ENCODE measurements at regions not wholly inside any gene's neighbourhood (a gene's known extent, or its start where the extent isn't known, plus 50 kb on each side); places are given as distances from the start of the nearest gene placed in this dataset.
"Not testable (repeated sequence)": the region's sequence is repeated elsewhere in the genome, so short reads cannot be mapped to it uniquely, and the experiment has no call there.

DNA sequence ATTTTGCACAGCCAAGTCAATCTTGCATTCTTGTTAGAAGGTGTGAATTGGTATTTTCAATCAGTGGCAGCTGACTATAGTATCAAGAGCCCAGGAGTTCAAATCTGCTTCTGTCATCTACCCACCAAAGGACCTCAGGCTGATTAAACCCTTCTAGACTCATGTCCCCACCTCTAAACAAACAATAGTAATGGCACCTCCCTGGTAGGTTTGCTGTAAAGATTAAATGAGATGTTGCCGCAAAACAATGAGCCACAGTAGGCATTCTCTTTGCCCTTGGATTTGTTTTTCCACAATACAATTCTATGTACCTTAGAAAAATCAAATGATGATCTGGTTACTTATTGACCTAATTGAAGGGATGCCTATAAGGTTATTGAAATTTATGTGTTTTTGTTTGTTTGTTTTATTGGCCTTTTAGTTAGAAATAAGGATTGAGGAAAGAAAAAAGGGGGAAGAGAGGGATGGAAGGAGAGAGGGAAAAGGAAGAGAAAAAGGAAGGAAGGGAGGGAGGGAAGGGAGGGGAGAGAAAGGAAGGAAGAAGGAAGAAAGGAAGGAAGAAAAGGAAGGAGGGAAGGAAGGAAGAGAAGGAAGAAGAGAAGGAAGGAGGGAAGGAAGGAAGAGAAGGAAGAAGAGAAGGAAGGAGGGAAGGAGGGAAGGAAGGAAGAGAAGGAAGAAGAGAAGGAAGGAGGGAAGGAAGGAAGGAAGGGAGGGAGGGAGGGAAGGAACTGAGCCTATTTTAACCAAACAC lies 110.7 kb downstream of the ETS2 start:
- DNase-seq (ENCODE audit: low read depth in 3 of 3, low spot score in 1 of 3): no peak

DNA sequence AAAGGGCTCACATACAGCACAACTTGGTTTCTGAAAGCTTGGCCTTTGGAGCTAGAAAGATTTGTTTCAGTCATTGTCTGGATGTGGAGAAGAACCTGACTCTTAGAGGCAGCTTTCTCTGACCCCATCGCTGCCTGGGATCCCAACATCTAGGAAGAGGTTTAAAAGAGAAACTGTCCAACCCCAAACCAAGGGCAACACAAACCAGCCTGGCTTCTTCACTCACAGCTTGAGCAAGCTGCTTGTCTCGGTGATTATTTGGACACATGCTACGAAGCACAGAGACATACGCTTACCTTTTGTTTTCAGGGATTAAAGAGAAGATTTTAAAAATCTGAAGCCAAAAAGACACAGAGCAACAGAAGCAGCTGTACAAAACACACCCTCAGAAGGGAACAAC lies 109.8 kb downstream of the ETS2 start:
- DNase-seq (ENCODE audit: low read depth in 3 of 3, low spot score in 1 of 3): no peak

DNA sequence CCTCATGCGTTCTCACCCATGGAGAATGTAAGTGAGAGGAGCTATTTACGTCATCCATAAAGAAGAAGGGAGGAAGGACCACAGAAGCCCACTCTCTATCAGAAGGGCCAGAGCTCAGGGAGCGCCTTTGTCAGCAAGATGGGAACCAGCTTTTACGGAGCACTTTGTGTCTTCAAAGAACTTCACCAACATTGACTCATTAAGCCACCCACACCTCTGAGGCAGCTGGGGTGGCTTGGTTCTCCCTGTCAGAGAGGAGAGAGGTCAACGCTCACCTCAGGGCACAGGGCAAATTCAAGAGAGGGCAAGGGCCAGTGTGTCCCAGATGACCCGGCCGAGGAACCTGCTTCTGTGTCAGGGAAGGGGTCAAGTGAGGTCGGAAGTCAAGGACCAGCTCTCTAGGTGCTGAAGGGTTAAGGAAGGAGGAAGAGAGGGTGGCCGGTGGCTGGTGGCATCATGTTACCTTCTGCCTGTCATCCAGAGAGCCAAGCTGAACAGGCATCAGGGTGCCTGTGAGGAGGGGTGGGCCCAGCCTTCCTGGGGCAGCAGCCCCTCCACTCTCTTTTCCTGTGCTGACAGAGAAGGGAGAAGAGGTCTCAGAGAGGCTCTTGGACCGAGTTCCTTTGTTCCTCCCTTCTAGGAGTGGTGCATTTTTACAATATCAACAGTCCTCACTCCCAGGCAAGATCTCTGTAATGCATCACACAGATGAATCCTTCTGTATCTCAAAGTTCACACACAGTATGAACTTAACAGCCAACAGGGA lies 109.0 kb downstream of the ETS2 start:
- no peak for DNase-seq (ENCODE audit: low read depth in 3 of 3, low spot score in 1 of 3)

DNA sequence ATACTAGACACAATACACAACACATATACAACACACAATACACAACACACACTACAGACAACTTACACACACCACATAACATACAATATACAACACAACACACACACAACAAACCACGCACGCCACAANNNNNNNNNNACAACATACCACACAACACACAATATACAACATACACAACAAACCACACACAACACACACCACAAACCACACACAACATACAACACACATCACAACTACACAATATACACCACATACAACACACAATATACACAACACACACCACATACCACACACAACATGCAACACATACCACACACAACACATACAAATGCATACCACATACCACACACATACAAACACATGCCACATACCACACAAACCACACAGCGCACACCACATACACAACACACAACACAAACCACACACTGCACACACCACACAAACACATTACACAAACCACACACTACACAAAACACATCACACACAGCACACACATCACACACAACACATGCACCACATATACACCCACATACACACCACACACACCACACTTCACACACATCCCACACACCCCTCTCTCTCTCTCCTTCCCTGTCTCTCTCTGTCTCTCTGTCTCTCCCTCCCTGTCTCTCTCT lies 108.3 kb downstream of the ETS2 start:
- DNase-seq (ENCODE audit: low read depth in 3 of 3, low spot score in 1 of 3): no peak

DNA sequence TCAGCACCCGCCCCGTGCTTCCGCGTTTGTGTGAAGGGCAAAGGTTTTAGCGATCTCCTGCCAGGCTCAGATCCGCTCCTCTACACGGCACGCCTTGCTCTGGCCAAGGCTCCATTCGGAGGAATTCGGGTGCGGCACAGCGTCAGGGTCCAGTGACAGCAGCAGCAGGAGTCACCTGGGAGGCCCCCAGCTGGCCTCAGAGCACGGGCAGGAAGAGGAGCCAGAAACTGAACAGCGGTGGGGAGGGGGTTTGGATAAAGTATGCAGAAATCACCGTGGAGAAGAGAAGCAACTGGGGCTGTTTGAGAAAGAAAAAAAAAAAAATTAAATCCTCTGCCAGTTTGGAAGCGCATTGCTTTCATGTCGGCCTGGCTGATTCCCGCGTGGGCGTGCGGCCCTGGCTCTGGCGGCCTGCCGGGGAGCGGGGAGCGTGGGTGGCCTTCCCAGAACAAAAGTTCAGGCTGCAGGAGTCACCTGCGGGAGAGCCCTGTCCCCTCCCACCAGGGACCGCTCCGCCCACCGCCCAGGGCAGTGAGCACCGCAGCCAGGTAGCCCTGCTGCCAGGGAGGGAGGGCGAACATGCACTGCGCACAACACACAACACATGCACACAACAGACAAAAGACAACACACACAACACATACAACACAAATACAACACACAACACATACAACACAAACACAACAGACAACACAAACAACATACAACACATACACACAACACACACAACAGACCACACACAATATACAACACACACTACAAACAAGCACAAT lies 107.6 kb downstream of the ETS2 start:
- no peak for DNase-seq (ENCODE audit: low read depth in 3 of 3, low spot score in 1 of 3)

DNA sequence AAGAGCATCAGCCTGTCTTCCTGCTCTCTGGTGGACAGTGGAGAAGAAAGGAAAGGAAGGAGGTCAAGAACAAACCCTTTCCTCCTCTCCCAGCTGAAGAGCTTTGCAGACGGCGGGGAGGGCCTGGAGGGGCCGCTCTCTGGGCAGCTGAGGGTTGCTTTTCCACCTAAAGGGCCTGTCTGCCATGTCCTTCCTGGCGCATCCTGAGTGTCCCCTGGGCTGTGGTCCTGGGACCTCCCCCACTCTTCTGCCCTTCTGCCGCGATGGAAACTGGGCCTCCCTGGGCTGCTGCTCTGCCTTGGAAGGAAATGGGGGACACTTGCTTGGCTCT lies 107.0 kb downstream of the ETS2 start:
- DNase-seq (ENCODE audit: low read depth in 3 of 3, low spot score in 1 of 3): no peak

DNA sequence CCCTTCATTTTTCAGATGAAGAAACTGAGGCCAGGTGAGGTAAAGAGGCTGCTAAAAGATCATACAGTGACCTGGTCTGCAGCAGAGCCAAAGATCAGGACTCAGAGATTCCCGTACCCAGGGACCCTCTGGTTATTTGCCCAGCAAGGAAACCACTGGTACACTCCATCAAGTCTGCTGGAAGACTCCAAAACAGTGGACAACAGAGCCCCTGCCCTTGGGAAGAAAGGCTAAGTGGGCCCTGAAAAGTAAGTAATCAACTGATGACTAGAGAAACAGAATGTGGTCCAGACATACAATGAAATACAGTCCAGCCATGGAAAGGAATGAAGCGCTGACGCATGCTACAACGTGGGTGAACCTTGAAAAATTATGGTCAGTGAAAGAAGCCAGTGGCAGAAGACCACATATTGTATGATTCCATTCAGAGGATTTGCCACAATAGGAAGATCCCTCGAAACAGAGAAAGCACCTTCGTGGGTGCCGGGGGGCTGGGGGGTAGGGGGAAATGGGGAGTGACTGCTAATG lies 106.4 kb downstream of the ETS2 start:
- no peak for DNase-seq (ENCODE audit: low read depth in 3 of 3, low spot score in 1 of 3)

DNA sequence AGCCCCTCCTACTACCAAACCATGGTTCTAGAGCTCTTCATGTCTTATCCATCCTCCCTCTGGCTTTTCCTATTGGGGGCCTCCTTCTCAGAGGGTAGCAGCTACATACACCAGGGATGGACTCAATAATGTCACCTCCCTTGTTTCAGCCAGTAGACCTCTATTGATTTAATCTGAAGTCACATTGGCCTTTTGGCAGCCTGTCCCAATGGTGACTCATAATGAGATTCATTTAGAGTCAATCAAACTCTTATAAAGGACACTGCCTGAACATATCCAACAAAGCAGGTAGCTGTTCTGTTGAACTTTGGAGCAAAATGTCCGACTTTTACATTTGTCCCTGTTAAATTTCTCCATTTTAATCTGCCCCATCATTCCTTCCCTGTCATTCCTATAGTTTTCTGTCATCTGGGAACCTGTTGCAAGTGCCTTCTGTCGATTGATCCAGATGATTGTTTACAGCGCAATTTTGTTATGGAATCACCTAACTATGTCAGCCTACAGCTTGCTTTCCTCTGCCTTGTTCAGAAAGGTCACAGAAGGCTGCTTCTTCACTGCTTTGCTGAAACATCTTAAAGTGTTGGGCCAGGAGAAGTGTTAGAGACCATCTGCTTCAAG lies 105.9 kb downstream of the ETS2 start:
- DNase-seq (ENCODE audit: low read depth in 3 of 3, low spot score in 1 of 3): no peak

DNA sequence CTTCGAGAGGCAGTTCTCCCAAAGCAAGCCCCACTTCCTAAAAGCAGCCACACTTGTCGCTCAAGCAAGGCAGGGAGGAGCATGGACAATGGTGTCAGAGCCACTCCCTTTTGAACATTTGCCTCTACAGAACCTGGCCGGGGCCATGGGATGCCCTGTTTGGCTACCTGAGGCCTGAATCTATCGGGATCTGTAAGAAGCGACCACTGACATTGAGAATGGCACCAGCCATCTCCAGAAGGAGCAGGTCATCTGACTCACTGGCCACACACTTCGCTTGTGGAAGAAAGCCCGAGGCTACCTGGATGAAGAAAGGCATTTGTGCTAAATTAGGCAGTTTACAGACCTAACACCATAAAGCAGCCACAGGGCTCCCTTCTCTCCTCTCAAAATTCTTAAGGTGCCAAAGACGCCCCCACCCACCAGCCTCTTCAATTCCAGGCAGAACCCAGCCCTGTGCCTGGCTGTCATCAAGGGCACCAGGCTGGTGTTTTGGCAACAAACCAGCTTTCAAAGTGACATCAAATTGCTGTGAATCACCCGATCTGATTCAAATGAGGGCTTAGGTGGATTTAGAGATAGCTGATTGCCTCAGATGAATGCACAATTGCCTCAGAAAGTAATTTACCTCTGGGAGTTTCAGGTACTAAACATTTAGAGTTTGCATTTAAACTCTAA lies 104.8 kb downstream of the ETS2 start:
- no peak for DNase-seq (ENCODE audit: low read depth in 3 of 3, low spot score in 1 of 3)

DNA sequence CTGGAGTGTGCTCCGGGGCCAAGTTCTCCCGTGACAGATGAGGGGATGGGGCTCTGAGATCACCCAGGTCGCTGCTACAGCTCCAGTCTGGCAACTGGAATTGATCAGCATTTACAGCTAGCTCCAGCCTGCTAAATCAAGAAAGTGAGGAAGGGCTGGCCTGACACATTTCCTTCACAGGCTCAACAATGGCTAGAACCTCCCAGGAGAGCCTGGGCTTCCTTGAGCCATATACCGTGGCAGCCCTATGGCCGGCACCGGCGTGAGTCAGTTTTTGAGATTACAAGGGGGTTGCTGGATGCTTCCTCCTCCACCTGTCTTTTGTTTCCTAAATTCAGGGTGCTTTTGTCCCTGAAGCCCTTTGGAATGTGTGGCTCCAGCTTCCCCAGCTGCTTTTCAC lies 104.2 kb downstream of the ETS2 start:
- no peak for DNase-seq (ENCODE audit: low read depth in 3 of 3, low spot score in 1 of 3)

DNA sequence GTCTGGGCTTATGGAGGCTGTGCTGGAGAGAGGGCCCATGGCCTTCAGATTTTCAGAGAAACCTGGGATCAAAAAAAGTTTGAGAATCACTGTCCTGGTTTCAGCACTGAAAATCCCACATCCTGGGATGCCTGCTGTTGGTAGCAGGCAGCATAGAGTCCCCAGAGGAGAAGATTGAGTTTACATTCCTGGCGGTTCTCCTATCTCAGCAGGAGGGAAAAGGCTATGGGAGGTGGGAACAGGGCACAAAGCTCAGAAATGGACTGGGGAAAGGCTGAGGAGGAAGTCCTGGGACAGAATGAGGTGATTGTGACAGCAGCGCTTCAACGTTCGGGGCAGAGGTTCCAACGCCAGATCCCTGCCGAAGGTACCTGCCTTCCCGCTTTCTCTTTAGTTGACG lies 103.4 kb downstream of the ETS2 start:
- DNase-seq (ENCODE audit: low read depth in 3 of 3, low spot score in 1 of 3): no peak

DNA sequence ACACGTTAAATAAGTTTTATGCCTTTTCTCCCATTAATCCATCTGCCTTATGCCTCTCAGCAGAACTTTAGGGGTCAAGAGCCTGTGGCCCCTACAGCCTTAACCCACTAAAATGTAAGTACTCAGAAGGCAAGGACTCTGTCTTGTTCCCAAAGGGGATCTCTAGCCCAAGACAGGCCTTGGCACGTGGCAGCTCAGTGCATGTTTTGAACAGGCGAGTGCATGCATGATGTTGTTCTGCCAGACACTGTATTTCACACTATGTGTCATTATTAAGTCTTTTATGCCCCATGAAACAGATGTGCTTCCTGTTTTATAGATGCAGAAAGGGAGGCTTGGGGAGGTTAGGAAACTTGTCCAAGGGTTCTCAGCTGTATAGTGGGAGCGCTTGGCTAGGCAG lies 102.8 kb downstream of the ETS2 start:
- DNase-seq (ENCODE audit: low read depth in 3 of 3, low spot score in 1 of 3): no peak

DNA sequence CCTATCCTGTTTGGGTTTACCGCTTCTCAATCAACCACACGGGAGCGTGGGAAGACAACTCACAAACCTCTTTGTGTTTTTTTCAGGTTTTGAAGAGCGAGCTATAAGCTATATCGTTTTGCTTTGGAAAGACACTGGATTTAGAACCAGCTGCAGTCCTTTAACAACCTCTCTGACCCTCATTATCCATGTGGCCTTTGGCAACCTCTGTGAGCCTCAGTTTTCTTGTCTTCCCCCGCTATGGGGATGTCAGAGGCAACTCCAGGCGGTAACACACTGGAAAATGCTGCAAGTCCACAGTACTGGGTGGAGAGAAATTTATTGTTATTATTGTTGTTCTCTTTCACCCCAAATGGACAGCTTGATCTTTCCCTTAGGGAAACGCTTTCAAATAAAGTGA lies 100.0 kb downstream of the ETS2 start:
- DNase-seq (ENCODE audit: low read depth in 3 of 3, low spot score in 1 of 3): no peak

DNA sequence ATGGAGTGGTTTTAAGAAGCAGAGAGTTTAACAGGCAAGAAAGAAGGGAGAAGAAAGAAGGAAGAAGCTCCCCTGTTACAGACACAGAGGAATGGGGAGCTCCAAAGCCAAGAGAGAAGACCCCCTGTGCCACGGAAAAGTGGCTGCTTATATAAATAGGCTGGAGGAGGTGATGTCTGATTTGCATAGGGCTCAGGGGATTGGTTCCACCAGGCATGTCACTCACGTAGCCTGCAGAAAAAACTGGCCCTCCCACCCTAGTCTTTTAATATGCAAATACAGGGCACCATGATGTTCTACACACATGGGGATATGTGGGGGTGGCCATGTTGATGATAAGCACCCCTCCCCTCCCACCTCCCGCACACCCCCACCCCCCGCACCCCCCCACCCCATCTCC lies 99.6 kb downstream of the ETS2 start:
- no peak for DNase-seq (ENCODE audit: low read depth in 3 of 3, low spot score in 1 of 3)

DNA sequence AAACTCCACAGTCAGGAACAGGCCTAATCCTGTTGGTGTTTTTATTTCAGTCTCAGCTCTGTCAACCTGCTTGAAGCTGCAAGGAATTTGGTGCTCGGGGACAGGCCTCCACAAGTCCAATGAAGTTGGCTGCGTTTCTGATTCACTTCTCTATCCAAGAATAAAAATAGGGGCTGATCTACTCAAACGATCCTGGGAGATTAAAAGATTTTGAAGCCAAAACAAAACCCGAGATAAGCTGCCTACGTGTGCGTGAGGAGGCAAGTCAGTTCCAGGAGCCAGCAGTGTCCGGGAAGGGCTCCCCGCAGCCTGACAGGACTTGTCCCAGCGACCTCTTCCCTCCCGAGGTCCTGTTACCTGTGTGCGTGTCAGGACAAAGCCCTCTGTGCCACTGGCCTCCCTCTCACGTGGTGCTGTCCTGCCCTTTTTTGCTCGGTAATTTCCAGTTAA lies 98.0 kb downstream of the ETS2 start:
- no peak for DNase-seq (ENCODE audit: low read depth in 3 of 3, low spot score in 1 of 3)

DNA sequence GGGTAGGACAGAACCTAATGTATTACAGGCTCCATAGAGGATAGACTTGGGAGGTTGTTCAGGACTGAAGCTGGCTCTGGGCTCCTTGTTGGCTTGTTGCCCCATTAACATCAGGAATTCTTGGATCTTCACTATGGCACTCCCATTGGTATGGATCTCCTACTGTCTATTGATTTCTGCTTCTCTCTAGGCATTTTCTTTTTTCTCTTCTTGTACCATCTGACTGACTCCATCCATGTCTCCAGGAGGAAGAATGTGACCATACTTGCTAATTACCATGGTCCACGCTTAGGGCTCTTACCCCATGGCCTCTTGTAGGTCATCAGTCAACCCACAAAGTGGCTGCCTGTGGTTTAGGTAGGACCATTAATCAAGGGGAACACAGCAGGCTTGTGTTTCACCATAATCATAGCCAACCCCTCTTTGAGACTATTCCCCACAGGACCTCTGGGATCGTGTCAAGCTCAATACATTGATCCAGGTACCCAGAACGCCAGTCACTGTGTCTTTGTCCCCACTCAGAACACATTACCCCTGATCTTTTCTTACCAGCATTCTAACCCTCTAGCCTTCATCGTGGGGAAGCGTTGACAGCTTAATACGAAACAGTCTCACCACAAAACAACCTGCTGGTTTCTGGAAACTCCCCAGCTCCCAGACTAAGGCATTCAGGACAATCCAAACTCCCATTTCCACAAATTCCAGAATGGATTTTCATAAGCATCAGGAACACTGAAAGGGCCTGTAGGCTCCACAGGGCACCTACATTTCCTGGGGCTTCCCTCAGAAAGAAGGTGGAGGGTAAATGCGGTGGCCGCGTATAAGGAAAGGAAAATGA lies 97.1 kb downstream of the ETS2 start:
- DNase-seq (ENCODE audit: low read depth in 3 of 3, low spot score in 1 of 3): no peak

DNA sequence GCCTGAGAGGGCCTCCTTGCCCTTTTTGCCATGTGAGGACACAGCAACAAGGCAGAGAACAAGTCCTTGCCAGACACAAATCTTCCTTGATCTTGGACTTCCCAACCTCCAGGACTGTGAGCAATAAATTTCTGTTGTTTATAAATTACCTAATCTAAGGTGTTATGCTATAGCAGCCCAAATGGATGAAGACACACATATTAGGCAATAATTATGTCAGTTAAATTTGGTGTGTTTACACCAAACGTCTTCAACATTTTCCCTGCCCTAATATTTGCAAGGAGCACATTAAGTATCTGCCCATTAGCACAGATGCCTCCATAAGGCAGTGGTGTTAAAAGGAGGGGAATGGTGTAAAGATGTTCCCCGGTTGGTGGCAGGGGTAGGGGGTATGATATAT lies 94.8 kb downstream of the ETS2 start:
- DNase-seq (ENCODE audit: low read depth in 3 of 3, low spot score in 1 of 3): no peak

DNA sequence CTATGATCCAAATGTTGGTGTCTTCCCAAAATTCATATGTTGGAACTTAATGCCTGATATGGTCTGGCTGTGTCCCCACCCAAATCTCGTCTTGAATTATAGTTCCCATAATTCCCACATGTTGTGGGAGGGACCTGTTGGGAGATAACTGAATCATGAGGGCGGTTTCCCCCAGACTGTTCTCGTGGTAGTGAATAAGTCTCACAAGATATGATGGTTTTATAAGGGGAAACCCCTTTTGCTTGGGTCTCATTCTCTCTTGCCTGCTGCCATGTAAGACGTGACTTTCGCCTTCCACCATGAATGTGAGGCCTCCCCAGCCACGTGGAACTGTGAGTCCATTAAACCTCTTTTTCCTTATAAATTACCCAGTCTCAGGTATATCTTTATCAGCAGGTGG lies 94.3 kb downstream of the ETS2 start:
- not testable (repeated sequence) for DNase-seq (ENCODE audit: low read depth in 3 of 3, low spot score in 1 of 3)

DNA sequence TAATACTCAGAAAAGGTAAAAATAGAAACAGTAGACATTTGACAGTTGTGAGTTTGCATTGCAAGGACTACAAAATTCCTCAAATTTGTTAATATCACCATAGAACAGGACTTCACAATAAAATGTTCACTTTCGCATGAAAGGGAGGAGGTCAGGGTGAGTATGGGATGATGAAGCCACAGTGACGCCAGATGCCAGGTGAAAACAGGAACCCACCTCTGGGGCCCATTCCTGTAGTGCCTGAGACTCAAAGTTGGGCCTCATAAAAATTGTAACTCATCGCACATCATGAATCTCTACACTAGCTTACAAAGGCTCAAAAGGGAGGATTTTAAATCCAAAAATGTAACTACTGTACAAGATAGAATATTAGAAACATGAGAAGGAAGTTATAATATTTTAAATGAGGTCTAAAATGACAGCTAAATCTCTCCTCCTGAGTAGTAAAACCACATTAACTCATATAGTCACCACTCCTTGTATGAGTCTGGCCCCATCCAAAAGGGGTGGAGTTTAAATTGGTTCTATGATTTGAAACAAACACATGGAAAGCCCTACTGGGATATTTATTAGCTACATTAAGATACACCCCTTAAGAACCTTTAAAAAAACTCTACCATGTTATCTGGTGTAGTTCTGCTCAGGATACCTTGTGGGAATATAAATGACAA lies 93.7 kb downstream of the ETS2 start:
- no peak for DNase-seq (ENCODE audit: low read depth in 3 of 3, low spot score in 1 of 3)
